RPMI7951 (cell line): ENCODE measurements at regions not wholly inside any gene's neighbourhood (a gene's known extent, or its start where the extent isn't known, plus 50 kb on each side); places are given as distances from the start of the nearest gene placed in this dataset.
"Not testable (repeated sequence)": the region's sequence is repeated elsewhere in the genome, so short reads cannot be mapped to it uniquely, and the experiment has no call there.

Experiments
- DNase-seq: peaks from one replicate; pipeline ENCODE4 v3.0.0-alpha.2; 2012; ENCODE audit warnings: low read depth

- no peak for DNase-seq
Measured at GRCh38 chr10:36765782-36766414, 359.5 kb upstream of the ANKRD30A start.

GRCh38 chr10:36764823-36765222 lies 360.6 kb upstream of the ANKRD30A start:
- no peak for DNase-seq

GRCh38 chr10:36761121-36761520 lies 364.3 kb upstream of the ANKRD30A start:
- DNase-seq: peak; percentile 39

- peak; percentile 89 for DNase-seq
Measured at GRCh38 chr10:36759141-36759805, 366.1 kb upstream of the ANKRD30A start.

- no peak for DNase-seq
Measured at GRCh38 chr10:36748128-36748871, 377.1 kb upstream of the ANKRD30A start.

GRCh38 chr10:36739884-36740445 lies 385.4 kb upstream of the ANKRD30A start:
- DNase-seq: no peak

- no peak for DNase-seq
Measured at GRCh38 chr10:36738738-36739431, 386.5 kb upstream of the ANKRD30A start.

- no peak for DNase-seq
Measured at GRCh38 chr10:36736311-36736710, 389.1 kb upstream of the ANKRD30A start.

- DNase-seq: not testable (repeated sequence)
Measured at GRCh38 chr10:36734590-36734989, 390.8 kb upstream of the ANKRD30A start.

- peak; percentile 95 for DNase-seq
Measured at GRCh38 chr10:36730316-36730715, 395.1 kb upstream of the ANKRD30A start.

GRCh38 chr10:36728626-36729025 lies 396.8 kb upstream of the ANKRD30A start:
- no peak for DNase-seq

GRCh38 chr10:36725581-36726520 lies 399.5 kb upstream of the ANKRD30A start:
- peak; percentile 100 for DNase-seq

- DNase-seq: no peak
Measured at GRCh38 chr10:36722777-36723176, 402.6 kb upstream of the ANKRD30A start.

- DNase-seq: peak; percentile 68
Measured at GRCh38 chr10:36721871-36722270, 403.5 kb upstream of the ANKRD30A start.

- no peak for DNase-seq
Measured at GRCh38 chr10:36720895-36721294, 404.5 kb upstream of the ANKRD30A start.

GRCh38 chr10:36717118-36717517 lies 408.3 kb upstream of the ANKRD30A start:
- peak; percentile 88 for DNase-seq

GRCh38 chr10:36716291-36716690 lies 409.1 kb upstream of the ANKRD30A start:
- DNase-seq: no peak

GRCh38 chr10:36712695-36713094 lies 412.7 kb upstream of the ANKRD30A start:
- DNase-seq: peak; percentile 59

GRCh38 chr10:36711361-36711760 lies 414.0 kb upstream of the ANKRD30A start:
- no peak for DNase-seq

GRCh38 chr10:36704124-36704523 lies 421.3 kb upstream of the ANKRD30A start:
- DNase-seq: no peak

- DNase-seq: no peak
Measured at GRCh38 chr10:36703179-36703578, 422.2 kb upstream of the ANKRD30A start.
